ENCODE measurements at regions not wholly inside any gene's neighbourhood (a gene's known extent, or its start where the extent isn't known, plus 50 kb on each side); places are given as distances from the start of the nearest gene placed in this dataset.

DNA sequence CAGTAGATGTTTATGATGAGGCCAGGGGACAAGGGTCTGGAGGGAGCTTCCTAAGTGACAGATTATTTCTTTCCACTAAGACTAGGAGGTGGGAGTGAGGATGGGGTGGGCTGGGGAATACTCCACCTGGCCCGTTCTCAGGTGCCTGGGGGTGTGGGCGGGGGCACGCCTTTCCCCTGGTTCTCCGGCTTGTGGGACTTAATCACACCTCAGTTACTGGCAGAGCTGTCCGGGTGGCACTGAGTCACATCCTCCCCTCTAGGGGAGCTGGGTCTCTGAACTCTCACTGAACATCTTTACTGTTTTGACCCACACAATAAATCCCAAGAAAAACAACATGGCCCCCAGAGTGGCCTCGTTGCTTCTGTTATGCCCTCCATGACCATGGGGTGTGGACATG, 332.8 kb downstream of the MAF start (continued):
- TF ChIP-seq, protein P1, sequence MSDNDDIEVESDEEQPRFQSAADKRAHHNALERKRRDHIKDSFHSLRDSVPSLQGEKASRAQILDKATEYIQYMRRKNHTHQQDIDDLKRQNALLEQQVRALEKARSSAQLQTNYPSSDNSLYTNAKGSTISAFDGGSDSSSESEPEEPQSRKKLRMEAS (IDR thresholded peaks at IDR 0.05; ENCODE audit: low read depth): no peak
- no peak for TF ChIP-seq SMC3 (IDR thresholded peaks at IDR 0.05; ENCODE audit: low read depth, low read length)

DNA sequence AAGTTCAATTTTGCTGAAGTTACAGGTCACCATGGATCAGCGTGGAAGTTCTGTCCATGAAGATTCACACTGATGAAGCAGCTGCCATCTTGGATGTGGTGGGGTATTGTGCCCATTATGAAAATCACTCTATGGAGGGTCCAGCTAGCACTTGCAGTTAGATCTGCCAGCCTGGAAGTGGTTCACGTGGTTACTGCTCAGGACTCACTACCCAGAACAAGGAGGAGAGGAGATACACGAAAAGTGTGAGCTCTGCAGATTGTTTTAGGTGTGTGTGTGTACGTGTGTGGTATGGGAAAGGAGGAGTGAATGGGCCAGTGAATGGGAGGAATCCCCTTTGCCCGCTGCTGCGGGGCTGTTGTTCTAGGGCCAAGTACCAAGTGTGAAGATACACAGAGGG, 333.4 kb downstream of the MAF start:
- no peaks in the 10 kb centered on the region for H3K4me1 ChIP-seq (ENCODE audit: control insufficient read depth in 1 of 2, insufficient read depth in 2 of 2, low read depth in 1 of 2, low read length in 1 of 2)
- H3K27ac ChIP-seq (ENCODE audit: low read depth in 2 of 2, low read length in 1 of 2): no peak overlapping the region
- no peaks in the 10 kb centered on the region for H3K9me2 ChIP-seq
- no peaks in the 10 kb centered on the region for H4K20me1 ChIP-seq (ENCODE audit: insufficient read depth)
- CTCF ChIA-PET: no interaction called here
- no peak overlapping the region for H2AFZ ChIP-seq (ENCODE audit: low read depth)
- POLR2A ChIA-PET: no interaction called here
- no peaks in the 10 kb centered on the region; the same call in 1 of the 2 replicates for H3K9me3 ChIP-seq
- H3K79me2 ChIP-seq (ENCODE audit: insufficient read depth): no peaks in the 10 kb centered on the region
- no peak overlapping the region for H3K4me2 ChIP-seq
- no peaks in the 10 kb centered on the region for H3K27me3 ChIP-seq (ENCODE audit: insufficient read depth)
- no peaks in the 10 kb centered on the region for H3F3A ChIP-seq (replicated peaks; ENCODE audit: insufficient read depth)
- no peaks in the 10 kb centered on the region for H3K36me3 ChIP-seq (replicated peaks in 1 of 2; ENCODE audit: control insufficient read depth in 1 of 2, insufficient read depth in 2 of 2, low read length in 1 of 2)
- H3K9ac ChIP-seq: no peak overlapping the region
- no peak for DNase-seq
- 20% methylated on average over 6 of the region's 6 CpGs for WGBS (ENCODE audit: low lambda C conversion rate)
- no peak overlapping the region for H3K4me3 ChIP-seq (ENCODE audit: low read depth in 2 of 2, low read length in 1 of 2)
- TF ChIP-seq SIN3A (IDR thresholded peaks at IDR 0.05; ENCODE audit: borderline replicate concordance, low read depth, low read length) (no peak), POLR2AphosphoS5 (IDR thresholded peaks at IDR 0.05; ENCODE audit: low read depth, low read length) (no peak), YY1 (IDR thresholded peaks at IDR 0.05; ENCODE audit: low read depth) (no peak), NFIC (IDR thresholded peaks at IDR 0.05; ENCODE audit: borderline replicate concordance) (no peak), EZH2phosphoT487 (IDR thresholded peaks at IDR 0.05; ENCODE audit: borderline replicate concordance, low read depth) (no peak), TAF1 (IDR thresholded peaks at IDR 0.05; ENCODE audit: borderline replicate concordance, low read depth, low read length) (no peak), FOSL2 (IDR thresholded peaks at IDR 0.05; ENCODE audit: borderline replicate concordance, low read depth) (no peak), CHD2 (IDR thresholded peaks at IDR 0.05; ENCODE audit: low read length, partially characterized antibody) (no peak), RAD21 (IDR thresholded peaks at IDR 0.05; ENCODE audit: low read length) (no peak)
- TF ChIP-seq, protein P2, sequence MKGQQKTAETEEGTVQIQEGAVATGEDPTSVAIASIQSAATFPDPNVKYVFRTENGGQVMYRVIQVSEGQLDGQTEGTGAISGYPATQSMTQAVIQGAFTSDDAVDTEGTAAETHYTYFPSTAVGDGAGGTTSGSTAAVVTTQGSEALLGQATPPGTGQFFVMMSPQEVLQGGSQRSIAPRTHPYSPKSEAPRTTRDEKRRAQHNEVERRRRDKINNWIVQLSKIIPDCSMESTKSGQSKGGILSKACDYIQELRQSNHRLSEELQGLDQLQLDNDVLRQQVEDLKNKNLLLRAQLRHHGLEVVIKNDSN (IDR thresholded peaks at IDR 0.05; ENCODE audit: borderline replicate concordance, low read depth): no peak
- TF ChIP-seq, protein P3, sequence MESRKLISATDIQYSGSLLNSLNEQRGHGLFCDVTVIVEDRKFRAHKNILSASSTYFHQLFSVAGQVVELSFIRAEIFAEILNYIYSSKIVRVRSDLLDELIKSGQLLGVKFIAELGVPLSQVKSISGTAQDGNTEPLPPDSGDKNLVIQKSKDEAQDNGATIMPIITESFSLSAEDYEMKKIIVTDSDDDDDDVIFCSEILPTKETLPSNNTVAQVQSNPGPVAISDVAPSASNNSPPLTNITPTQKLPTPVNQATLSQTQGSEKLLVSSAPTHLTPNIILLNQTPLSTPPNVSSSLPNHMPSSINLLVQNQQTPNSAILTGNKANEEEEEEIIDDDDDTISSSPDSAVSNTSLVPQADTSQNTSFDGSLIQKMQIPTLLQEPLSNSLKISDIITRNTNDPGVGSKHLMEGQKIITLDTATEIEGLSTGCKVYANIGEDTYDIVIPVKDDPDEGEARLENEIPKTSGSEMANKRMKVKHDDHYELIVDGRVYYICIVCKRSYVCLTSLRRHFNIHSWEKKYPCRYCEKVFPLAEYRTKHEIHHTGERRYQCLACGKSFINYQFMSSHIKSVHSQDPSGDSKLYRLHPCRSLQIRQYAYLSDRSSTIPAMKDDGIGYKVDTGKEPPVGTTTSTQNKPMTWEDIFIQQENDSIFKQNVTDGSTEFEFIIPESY (IDR thresholded peaks at IDR 0.05; ENCODE audit: borderline replicate concordance, low read depth): no peak
- TF ChIP-seq, protein P4, sequence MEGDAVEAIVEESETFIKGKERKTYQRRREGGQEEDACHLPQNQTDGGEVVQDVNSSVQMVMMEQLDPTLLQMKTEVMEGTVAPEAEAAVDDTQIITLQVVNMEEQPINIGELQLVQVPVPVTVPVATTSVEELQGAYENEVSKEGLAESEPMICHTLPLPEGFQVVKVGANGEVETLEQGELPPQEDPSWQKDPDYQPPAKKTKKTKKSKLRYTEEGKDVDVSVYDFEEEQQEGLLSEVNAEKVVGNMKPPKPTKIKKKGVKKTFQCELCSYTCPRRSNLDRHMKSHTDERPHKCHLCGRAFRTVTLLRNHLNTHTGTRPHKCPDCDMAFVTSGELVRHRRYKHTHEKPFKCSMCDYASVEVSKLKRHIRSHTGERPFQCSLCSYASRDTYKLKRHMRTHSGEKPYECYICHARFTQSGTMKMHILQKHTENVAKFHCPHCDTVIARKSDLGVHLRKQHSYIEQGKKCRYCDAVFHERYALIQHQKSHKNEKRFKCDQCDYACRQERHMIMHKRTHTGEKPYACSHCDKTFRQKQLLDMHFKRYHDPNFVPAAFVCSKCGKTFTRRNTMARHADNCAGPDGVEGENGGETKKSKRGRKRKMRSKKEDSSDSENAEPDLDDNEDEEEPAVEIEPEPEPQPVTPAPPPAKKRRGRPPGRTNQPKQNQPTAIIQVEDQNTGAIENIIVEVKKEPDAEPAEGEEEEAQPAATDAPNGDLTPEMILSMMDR (IDR thresholded peaks at IDR 0.05): no peak

Data from SK-N-SH (cell line).